GM23338 (cell line): ENCODE measurements at regions not wholly inside any gene's neighbourhood (a gene's known extent, or its start where the extent isn't known, plus 50 kb on each side); places are given as distances from the start of the nearest gene placed in this dataset.

Experiments used
- ATAC-seq: fragments of 200-7000 bp; cut with Tn5 transposase; 3 replicates; pipeline ENCODE4 v1.9.1; 2020
- DNase-seq: peaks from one replicate; pipeline ENCODE4 v3.0.0-alpha.2; 2015; ENCODE audit warnings: low spot score
- H2AFZ ChIP-seq: fragments of 200-600 bp; sonication (generic); 2 replicates; pipeline ENCODE4 v1.8.0; 2016; ENCODE audit warnings: antibody characterized with exemption, mild to moderate bottlenecking, moderate library complexity
- H3F3A ChIP-seq: fragments of 200-600 bp; sonication (generic); replicated peaks from 2 replicates; pipeline ENCODE4 v1.8.0; 2017; ENCODE audit warnings: antibody characterized with exemption, mixed run types, low read depth
- H3K27ac ChIP-seq: fragments of 200-600 bp; sonication (generic); 2 replicates; pipeline ENCODE4 v1.6.1; 2016; ENCODE audit warnings: low read depth
- H3K27me3 ChIP-seq: fragments of 200-600 bp; sonication (generic); 2 replicates; pipeline ENCODE4 v1.8.0; 2016; ENCODE audit warnings: mild to moderate bottlenecking, mixed run types, moderate library complexity; ENCODE audit not compliant: insufficient read depth
- H3K36me3 ChIP-seq: fragments of 200-600 bp; sonication (generic); 2 replicates; pipeline ENCODE4 v1.8.0; 2016; ENCODE audit warnings: mild to moderate bottlenecking; ENCODE audit not compliant: insufficient read depth
- H3K4me1 ChIP-seq: fragments of 200-600 bp; sonication (generic); 2 replicates; pipeline ENCODE4 v1.8.0; 2016; ENCODE audit warnings: mild to moderate bottlenecking, moderate library complexity; ENCODE audit not compliant: insufficient read depth
- H3K4me2 ChIP-seq: fragments of 200-600 bp; sonication (generic); 2 replicates; pipeline ENCODE4 v1.7.1; 2017; ENCODE audit warnings: mixed run types
- H3K4me3 ChIP-seq: fragments of 200-600 bp; sonication (generic); 2 replicates; pipeline ENCODE4 v1.6.1; 2016; ENCODE audit warnings: mixed run types
- H3K79me2 ChIP-seq: fragments of 200-600 bp; sonication (generic); replicated peaks from 2 replicates; pipeline ENCODE4 v1.8.0; 2017; ENCODE audit warnings: mild to moderate bottlenecking; ENCODE audit not compliant: insufficient read depth
- H3K9me2 ChIP-seq: fragments of 200-600 bp; sonication (generic); 2 replicates; pipeline ENCODE4 v1.8.0; 2017; ENCODE audit not compliant: insufficient read depth
- H4K20me1 ChIP-seq: fragments of 200-600 bp; sonication (generic); replicated peaks from 2 replicates; pipeline ENCODE4 v1.8.0; 2017; ENCODE audit warnings: mild to moderate bottlenecking; ENCODE audit not compliant: insufficient read depth
- H3K27ac Mint-ChIP-seq: 2 replicates; pipeline ENCODE4 v1.8.0; 2020; ENCODE audit warnings: inconsistent platforms, mild to moderate bottlenecking, moderate library complexity, mixed read lengths
- H3K27me3 Mint-ChIP-seq: 3 replicates; pipeline ENCODE4 v1.8.0; 2022; ENCODE audit warnings: low read depth, mild to moderate bottlenecking, moderate library complexity, mixed read lengths, inconsistent platforms; ENCODE audit not compliant: insufficient read depth, poor library complexity
- H3K36me3 Mint-ChIP-seq: 3 replicates; pipeline ENCODE4 v1.8.0; 2021; ENCODE audit warnings: low read depth, mild to moderate bottlenecking, inconsistent platforms, moderate library complexity, mixed read lengths
- H3K4me1 Mint-ChIP-seq: 3 replicates; pipeline ENCODE4 v1.8.0; 2020; ENCODE audit warnings: mild to moderate bottlenecking, inconsistent platforms, mixed read lengths
- H3K4me3 Mint-ChIP-seq: 3 replicates; pipeline ENCODE4 v1.8.0; 2021; ENCODE audit warnings: moderate library complexity, mild to moderate bottlenecking, inconsistent platforms, mixed read lengths
- H3K9me3 Mint-ChIP-seq: 3 replicates; pipeline ENCODE4 v1.8.0; 2020; ENCODE audit warnings: moderate library complexity, mild to moderate bottlenecking, inconsistent platforms, mixed read lengths
- CREB1 ChIP-seq: fragments of 250-450 bp; sonication (Bioruptor Pico); IDR thresholded peaks from 2 replicates; pipeline ENCODE4 v1.5.0; 2020; ENCODE audit warnings: low read depth, mild to moderate bottlenecking, moderate library complexity
- EZH2 ChIP-seq: fragments of 200-600 bp; sonication (generic); IDR thresholded peaks from one replicate; pipeline ENCODE4 v1.8.0; 2017; ENCODE audit warnings: antibody characterized with exemption, mild to moderate bottlenecking, low read depth; ENCODE audit not compliant: unreplicated experiment
- EZH2phosphoT487 ChIP-seq: fragments of 200-600 bp; sonication (generic); IDR thresholded peaks from one replicate; pipeline ENCODE4 v1.8.1; 2018; ENCODE audit warnings: antibody characterized with exemption; ENCODE audit not compliant: unreplicated experiment
- JUNB ChIP-seq: IDR thresholded peaks from one replicate; pipeline ENCODE4 v1.6.1; 2016; ENCODE audit warnings: antibody characterized with exemption; ENCODE audit not compliant: unreplicated experiment
- NANOG ChIP-seq: IDR thresholded peaks from 2 replicates; pipeline ENCODE4 v1.6.1; 2016; ENCODE audit warnings: antibody characterized with exemption, borderline replicate concordance
- POLR2AphosphoS5 ChIP-seq: IDR thresholded peaks from 2 replicates; pipeline ENCODE4 v1.6.1; 2016; ENCODE audit warnings: antibody characterized with exemption, low read depth
- STAT1 ChIP-seq: IDR thresholded peaks from one replicate; pipeline ENCODE4 v1.6.1; 2016; ENCODE audit warnings: antibody characterized with exemption; ENCODE audit not compliant: unreplicated experiment
- ZNF114 ChIP-seq: fragments of 250-450 bp; sonication (Bioruptor Pico); IDR thresholded peaks from 2 replicates; pipeline ENCODE4 v1.5.0; 2020; ENCODE audit warnings: mild to moderate bottlenecking, moderate library complexity
- ZNF462 ChIP-seq: fragments of 250-450 bp; sonication (Bioruptor Pico); IDR thresholded peaks from 2 replicates; pipeline ENCODE4 v1.5.0; 2020; ENCODE audit warnings: mild to moderate bottlenecking, moderate library complexity
- TF ChIP-seq, protein P1 (sequence below): IDR thresholded peaks from one replicate; pipeline ENCODE4 v1.6.1; 2018; ENCODE audit warnings: antibody characterized with exemption; ENCODE audit not compliant: unreplicated experiment
- TF ChIP-seq, protein P2 (sequence below): IDR thresholded peaks from 2 replicates; pipeline ENCODE4 v1.6.1; 2016; ENCODE audit warnings: antibody characterized with exemption
- TF ChIP-seq, protein P3 (sequence below), 2 experiments: fragments of 200-600 bp in 1 of 2; sonication (generic) in 1 of 2; conservative IDR thresholded peaks; 2 replicates each; pipeline versions ENCODE4 v1.5.1 to v1.6.1; 2016 to 2017; ENCODE audit warnings: antibody characterized with exemption in 2 of 2, low read depth in 2 of 2, mild to moderate bottlenecking in 2 of 2, moderate library complexity in 1 of 2

DNA sequence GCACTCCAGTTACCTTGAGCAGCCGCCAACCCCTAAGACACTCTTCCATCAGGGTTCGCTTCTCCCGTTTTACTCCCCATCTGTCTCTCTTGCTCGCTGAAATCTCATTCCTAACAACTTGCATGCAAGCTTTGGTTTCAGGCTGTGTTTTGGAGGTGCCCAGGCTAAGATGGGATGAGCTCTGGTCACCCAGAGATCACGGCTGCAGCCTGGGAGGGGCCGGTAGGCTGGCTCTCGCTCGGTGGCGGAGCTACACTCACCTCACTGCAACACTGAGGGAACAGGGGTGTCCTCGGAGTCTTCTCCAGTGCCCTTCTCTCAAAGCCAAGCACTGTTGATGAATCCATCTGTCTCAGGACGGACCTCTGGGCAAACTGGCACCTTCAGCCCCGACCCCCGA, 197.5 kb downstream of the BARX2 start:
- Histone ChIP-seq H4K20me1 (no peaks in the 10 kb centered on the region), H3K27me3 (no peaks in the 10 kb centered on the region), H3F3A (no peaks in the 10 kb centered on the region), H3K4me1 (no peaks in the 10 kb centered on the region), H3K4me2 (no peak overlapping the region), H3K36me3 (no peaks in the 10 kb centered on the region), H3K27ac (no peak overlapping the region), H3K79me2 (no peaks in the 10 kb centered on the region), H3K4me3 (no peak overlapping the region), H3K9me2 (no peaks in the 10 kb centered on the region), H2AFZ (no peak overlapping the region)
- TF ChIP-seq, protein P1, sequence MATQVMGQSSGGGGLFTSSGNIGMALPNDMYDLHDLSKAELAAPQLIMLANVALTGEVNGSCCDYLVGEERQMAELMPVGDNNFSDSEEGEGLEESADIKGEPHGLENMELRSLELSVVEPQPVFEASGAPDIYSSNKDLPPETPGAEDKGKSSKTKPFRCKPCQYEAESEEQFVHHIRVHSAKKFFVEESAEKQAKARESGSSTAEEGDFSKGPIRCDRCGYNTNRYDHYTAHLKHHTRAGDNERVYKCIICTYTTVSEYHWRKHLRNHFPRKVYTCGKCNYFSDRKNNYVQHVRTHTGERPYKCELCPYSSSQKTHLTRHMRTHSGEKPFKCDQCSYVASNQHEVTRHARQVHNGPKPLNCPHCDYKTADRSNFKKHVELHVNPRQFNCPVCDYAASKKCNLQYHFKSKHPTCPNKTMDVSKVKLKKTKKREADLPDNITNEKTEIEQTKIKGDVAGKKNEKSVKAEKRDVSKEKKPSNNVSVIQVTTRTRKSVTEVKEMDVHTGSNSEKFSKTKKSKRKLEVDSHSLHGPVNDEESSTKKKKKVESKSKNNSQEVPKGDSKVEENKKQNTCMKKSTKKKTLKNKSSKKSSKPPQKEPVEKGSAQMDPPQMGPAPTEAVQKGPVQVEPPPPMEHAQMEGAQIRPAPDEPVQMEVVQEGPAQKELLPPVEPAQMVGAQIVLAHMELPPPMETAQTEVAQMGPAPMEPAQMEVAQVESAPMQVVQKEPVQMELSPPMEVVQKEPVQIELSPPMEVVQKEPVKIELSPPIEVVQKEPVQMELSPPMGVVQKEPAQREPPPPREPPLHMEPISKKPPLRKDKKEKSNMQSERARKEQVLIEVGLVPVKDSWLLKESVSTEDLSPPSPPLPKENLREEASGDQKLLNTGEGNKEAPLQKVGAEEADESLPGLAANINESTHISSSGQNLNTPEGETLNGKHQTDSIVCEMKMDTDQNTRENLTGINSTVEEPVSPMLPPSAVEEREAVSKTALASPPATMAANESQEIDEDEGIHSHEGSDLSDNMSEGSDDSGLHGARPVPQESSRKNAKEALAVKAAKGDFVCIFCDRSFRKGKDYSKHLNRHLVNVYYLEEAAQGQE, result no peak
- no peak for TF ChIP-seq STAT1
- no peak for TF ChIP-seq EZH2
- TF ChIP-seq JUNB, result no peak
- no peak for TF ChIP-seq EZH2phosphoT487
- TF ChIP-seq, protein P2, sequence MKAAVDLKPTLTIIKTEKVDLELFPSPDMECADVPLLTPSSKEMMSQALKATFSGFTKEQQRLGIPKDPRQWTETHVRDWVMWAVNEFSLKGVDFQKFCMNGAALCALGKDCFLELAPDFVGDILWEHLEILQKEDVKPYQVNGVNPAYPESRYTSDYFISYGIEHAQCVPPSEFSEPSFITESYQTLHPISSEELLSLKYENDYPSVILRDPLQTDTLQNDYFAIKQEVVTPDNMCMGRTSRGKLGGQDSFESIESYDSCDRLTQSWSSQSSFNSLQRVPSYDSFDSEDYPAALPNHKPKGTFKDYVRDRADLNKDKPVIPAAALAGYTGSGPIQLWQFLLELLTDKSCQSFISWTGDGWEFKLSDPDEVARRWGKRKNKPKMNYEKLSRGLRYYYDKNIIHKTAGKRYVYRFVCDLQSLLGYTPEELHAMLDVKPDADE, result no peak
- TF ChIP-seq ZNF114 (CRISPR knock-in tag), result no peak
- TF ChIP-seq, protein P3, sequence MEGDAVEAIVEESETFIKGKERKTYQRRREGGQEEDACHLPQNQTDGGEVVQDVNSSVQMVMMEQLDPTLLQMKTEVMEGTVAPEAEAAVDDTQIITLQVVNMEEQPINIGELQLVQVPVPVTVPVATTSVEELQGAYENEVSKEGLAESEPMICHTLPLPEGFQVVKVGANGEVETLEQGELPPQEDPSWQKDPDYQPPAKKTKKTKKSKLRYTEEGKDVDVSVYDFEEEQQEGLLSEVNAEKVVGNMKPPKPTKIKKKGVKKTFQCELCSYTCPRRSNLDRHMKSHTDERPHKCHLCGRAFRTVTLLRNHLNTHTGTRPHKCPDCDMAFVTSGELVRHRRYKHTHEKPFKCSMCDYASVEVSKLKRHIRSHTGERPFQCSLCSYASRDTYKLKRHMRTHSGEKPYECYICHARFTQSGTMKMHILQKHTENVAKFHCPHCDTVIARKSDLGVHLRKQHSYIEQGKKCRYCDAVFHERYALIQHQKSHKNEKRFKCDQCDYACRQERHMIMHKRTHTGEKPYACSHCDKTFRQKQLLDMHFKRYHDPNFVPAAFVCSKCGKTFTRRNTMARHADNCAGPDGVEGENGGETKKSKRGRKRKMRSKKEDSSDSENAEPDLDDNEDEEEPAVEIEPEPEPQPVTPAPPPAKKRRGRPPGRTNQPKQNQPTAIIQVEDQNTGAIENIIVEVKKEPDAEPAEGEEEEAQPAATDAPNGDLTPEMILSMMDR (conservative IDR thresholded peaks at IDR 0.05; ENCODE audit: low read depth in 2 of 2), result no peak
- TF ChIP-seq ZNF462, result no peak
- no peak for TF ChIP-seq NANOG
- no peak for TF ChIP-seq CREB1
- no peak for TF ChIP-seq POLR2AphosphoS5
- H3K27ac Mint-ChIP-seq, result no peak overlapping the region
- no peak overlapping the region for H3K4me3 Mint-ChIP-seq
- DNase-seq, result no peak
- ATAC-seq, result no peak
- peaks cover 34% of the 10 kb centered on the region for H3K9me3 Mint-ChIP-seq
- peaks cover 8% of the 10 kb centered on the region; the same call in 2 of the 3 replicates for H3K36me3 Mint-ChIP-seq
- peaks cover 3% of the 10 kb centered on the region for H3K27me3 Mint-ChIP-seq
- H3K4me1 Mint-ChIP-seq, result no peaks in the 10 kb centered on the region
